H1 (cell line): ENCODE measurements at regions not wholly inside any gene's neighbourhood (a gene's known extent, or its start where the extent isn't known, plus 50 kb on each side); places are given as distances from the start of the nearest gene placed in this dataset.

Source experiments
- CTCF ChIP-seq, 3 experiments: IDR thresholded peaks; 1 replicate in 2 of 3; 2 replicates in 1 of 3; pipeline versions ENCODE4 v1.5.1 to v1.6.1; 2011; ENCODE audit warnings: low read length in 3 of 3, mild to moderate bottlenecking in 3 of 3, inconsistent platforms in 2 of 3, low read depth in 1 of 3, moderate library complexity in 1 of 3; ENCODE audit not compliant: insufficient read depth in 1 of 3; ENCODE audit errors: control extremely low read depth in 1 of 3
- EP300 ChIP-seq, 2 experiments: IDR thresholded peaks; 1 replicate in 1 of 2; 2 replicates in 1 of 2; pipeline ENCODE4 v1.6.1; 2011 to 2012; ENCODE audit warnings: low read depth in 2 of 2, low read length in 2 of 2, mild to moderate bottlenecking in 2 of 2, borderline replicate concordance in 1 of 2, inconsistent platforms in 1 of 2, moderate library complexity in 1 of 2
- EZH2 ChIP-seq: fragments of 200-600 bp; sonication (generic); IDR thresholded peaks from 2 replicates; pipeline ENCODE4 v1.7.1; 2012; ENCODE audit warnings: low read depth, mild to moderate bottlenecking, moderate library complexity, low read length, inconsistent platforms; ENCODE audit not compliant: severe bottlenecking
- GABPA ChIP-seq: IDR thresholded peaks from 2 replicates; pipeline ENCODE4 v1.6.1; 2011; ENCODE audit warnings: mild to moderate bottlenecking, low read length, moderate library complexity, borderline replicate concordance; ENCODE audit not compliant: insufficient read depth
- MAX ChIP-seq: IDR thresholded peaks from 2 replicates; pipeline ENCODE4 v1.6.1; 2012; ENCODE audit warnings: inconsistent platforms
- POLR2A ChIP-seq, 2 experiments: IDR thresholded peaks; 1 replicate in 1 of 2; 2 replicates in 1 of 2; pipeline ENCODE4 v1.6.1; 2011; ENCODE audit warnings: low read depth in 2 of 2, low read length in 2 of 2, mild to moderate bottlenecking in 2 of 2; ENCODE audit errors: control extremely low read depth in 1 of 2

- TF ChIP-seq EZH2 (no peak), MAX (no peak), CTCF (IDR thresholded peaks at IDR 0.05; ENCODE audit: control extremely low read depth in 1 of 3, insufficient read depth in 1 of 3, low read depth in 1 of 3, low read length in 3 of 3) (no peak), GABPA (no peak), POLR2A (IDR thresholded peaks at IDR 0.05; ENCODE audit: control extremely low read depth in 1 of 2, low read depth in 2 of 2, low read length in 2 of 2) (no peak), EP300 (IDR thresholded peaks at IDR 0.05; ENCODE audit: borderline replicate concordance in 1 of 2, low read depth in 2 of 2, low read length in 2 of 2) (no peak)
These were observed 663.9 kb downstream of the AJAP1 start for GRCh38 chr1:5318143-5318816.
